HG03064 (cell line): ENCODE measurements at regions not wholly inside any gene's neighbourhood (a gene's known extent, or its start where the extent isn't known, plus 50 kb on each side); places are given as distances from the start of the nearest gene placed in this dataset.
"Not testable (repeated sequence)": the region's sequence is repeated elsewhere in the genome, so short reads cannot be mapped to it uniquely, and the experiment has no call there.

Source experiments
- ATAC-seq: cut with Tn5 transposase; IDR thresholded peaks from one replicate; pipeline ENCODE4 v1.9.1; 2021; ENCODE audit warnings: low read depth; ENCODE audit not compliant: unreplicated experiment

DNA sequence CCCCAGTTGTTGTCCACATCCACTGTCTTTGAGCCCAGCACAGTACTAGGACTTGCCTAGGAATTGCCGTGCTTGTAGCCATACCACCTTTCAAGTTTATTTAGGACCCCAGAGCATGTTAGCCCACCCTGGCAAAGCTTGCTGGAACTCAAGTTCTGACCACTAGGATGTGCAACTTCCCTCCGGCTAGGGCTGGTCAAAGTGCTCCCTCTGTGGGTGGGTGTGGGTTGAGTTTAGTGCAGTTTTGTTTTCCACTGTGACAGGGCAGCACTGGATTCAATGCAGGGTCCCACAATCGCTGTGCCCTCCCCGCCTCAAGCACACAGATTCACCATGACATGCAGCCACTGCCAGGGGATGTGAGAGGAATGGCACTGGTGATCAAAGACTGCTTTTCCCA, 96.0 kb downstream of the RASGEF1B start:
- ATAC-seq = no peak

DNA sequence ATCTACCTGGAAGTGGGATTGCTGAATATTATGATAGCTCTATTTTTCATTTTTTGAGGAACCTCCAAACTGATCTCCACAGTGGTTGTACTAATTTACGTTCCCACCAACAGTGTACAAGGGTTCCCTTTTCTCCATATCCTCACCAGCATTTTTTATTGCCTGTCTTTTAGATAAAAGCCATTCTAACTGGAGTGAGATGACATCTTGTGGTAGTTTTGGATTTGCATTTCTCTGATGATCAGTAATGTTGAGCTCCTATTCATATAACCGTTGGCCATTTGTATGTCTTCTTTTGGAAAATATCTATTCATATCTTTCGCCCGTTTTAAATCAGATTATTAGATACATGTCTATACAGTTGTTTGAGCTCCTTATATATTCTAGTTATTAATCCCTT, 101.8 kb downstream of the RASGEF1B start:
- no peak for ATAC-seq

DNA sequence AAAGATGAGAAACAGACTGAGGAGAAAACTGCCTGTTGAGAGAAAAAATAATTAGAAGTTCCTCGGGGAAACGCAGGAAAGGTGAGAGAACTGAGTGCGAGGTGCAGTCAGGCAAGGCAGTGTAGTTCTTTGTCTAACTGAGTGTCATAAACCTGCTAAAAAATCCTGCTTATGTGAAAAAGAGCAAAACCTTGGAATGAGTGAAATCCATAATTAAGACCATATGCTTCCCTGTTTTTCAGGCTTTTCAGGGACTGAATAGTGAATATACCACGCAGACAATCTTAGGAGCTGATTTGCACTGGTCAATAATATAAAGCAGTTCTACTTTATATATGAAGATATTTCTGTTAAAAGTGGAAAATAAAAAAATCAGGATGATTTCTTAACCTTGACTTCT, 104.9 kb downstream of the RASGEF1B start:
- no peak for ATAC-seq

DNA sequence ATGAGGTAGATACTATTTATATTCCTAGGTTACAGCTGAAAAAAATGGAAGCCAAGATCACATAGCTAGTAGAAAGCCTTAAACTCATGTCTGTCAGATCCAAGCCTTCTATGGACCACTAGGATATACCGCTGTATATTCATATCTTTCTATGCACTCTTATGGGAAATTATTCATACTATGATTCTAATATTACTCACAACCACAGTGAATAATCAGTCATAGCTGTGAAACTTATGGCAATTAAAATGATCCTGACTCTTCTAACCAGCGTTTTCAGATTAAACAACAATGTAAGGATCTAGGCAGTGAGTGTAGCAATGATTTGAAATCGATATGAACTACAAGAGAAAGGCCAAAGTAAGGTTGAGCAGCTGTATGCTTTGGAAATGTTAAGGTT, 111.0 kb downstream of the RASGEF1B start:
- no peak for ATAC-seq

DNA sequence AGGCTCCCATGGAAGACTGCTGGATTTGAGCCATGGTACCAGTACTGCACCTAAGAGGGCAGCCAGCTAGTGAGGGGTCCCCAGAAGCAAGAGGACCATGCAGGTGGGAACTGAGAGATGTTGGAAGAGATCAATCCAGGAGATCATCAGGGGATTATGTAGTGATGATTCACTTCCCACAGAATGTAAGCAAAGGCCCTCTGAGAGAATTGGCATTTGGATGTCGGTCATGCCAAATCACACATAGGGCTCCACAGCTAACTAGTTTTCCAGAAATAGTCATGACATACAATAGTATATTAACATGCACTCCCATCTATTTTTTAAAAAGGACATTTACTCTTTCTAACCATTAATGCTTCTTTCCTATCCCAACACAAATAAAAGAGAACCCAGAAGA, 112.5 kb downstream of the RASGEF1B start:
- ATAC-seq = no peak

DNA sequence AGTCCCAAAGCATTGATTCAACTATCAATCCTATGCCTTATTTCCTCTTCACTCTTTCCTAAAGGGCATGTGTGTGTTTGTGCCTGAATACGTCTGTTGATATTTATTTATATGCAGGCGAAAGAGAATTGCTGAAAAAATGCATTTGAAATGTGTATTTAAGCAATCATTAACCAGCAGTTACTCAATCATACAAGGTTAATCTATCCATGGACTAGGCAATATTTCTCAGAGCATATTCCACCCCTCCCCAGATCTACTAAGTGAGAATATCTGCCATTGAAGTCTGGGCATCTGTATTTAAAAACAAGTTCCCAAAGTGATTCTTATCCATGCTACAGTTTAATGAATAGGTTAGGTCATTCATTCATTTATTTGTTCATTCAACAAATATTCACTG, 113.6 kb downstream of the RASGEF1B start:
- ATAC-seq = no peak

DNA sequence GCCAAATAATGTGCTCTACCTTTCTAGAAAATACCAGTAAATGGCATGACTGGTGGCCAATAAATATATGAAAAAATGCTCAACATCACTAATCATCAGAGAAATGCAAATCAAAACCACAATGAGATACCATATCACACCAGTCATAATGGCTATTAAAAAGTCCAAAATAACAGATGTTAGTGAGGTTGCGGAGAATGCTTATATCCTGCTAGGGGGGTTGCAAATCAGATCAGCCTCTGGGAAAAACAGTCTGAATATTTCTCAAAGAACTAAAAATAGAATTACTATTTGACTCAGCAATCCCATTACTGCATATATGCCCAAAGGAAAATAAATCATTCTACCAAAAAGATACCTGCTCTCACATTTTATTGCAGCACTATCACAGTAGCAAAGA, 115.1 kb downstream of the RASGEF1B start:
- no peak for ATAC-seq

DNA sequence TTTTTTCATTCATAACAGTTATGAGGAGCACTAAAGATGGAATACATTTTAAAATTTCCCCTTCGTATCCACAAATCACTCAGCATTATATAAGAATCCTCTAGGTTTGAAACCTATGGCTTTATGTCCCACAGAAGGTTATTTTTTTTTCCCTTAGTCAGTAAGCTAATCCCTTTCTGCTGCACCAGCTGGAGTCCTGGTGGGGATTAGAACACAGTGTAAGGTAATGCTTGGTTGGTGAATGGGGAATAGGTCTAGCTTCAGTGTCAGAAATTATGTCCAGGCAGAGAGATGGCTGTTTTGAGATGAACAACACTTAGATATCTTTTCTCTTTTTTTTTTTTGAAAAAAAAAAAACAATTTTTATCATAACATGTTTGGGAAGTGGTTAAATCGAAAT, 116.6 kb downstream of the RASGEF1B start:
- ATAC-seq = no peak

DNA sequence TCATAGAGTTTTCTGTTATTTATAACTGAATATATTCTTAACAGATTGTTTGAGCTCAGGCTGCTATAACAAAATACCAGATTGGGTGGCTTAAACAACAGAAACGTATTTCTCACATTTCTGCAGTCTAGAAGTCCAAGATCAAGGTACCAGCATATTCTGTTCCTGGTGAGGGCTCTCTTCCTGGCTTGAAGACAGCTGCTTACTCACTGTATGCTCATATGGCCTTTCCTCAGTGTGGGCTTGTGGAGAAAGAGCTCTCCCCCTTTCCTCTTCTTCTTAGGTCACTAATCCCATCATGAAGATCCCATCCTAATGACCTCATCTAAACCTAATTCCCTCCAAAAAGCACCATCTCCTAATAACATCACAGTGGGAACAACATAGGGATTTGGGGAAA, 117.8 kb downstream of the RASGEF1B start:
- no peak for ATAC-seq

DNA sequence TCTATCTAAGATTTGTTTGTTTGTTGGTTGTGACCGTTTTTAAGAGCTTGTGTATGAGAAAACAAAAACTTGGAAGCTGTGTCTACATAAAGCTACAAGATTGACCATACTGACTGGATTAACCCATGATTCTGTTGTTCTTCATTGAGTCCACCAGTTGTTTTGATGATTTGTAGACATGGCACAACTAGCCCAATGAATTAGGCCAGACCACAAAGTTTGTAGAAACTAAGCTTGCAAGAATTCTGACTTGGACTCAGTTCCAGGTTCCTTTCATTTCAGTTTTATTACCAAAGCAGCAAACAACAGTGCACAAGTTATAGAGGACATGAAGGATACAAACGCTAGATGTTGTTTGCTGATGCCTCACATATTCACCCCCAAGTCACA, 119.3 kb downstream of the RASGEF1B start:
- ATAC-seq = no peak

DNA sequence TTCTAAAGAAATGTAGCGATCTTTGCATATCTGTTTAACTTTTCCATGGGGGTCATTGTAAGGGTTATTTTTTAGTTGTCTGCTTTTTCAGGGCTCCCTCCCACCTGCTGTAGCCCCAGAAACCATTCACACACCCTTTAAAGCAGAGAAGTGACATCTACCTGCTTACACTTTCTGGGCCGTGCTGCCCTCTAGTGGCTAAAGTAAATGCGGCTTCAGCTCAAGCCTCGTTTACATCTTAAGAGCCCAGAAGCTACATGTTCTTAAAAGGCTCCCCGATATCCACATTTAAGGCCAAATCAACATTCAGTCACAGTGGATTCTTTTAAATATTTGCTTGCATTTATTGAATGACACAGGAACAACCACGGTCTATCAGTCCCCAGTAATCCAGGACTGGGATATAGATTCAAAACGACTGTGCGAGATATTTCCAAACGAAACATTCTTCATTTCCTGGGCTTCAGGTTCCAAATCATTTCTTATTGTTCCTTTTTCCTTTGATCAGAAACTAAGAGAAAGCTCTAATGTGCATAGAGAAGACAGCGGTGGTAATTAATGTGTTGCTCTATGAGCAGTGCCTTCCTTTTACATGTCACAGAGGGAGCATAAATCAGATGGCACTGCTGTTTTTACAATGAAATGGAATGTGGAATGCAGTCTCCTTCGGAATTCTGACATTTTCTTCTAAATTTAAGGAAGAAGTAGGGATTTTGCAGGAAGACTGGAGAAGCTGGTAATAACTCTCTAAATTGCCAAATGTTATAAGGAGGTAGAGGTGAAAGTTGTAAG, 119.9 kb downstream of the RASGEF1B start:
- ATAC-seq = peak; percentile 84

DNA sequence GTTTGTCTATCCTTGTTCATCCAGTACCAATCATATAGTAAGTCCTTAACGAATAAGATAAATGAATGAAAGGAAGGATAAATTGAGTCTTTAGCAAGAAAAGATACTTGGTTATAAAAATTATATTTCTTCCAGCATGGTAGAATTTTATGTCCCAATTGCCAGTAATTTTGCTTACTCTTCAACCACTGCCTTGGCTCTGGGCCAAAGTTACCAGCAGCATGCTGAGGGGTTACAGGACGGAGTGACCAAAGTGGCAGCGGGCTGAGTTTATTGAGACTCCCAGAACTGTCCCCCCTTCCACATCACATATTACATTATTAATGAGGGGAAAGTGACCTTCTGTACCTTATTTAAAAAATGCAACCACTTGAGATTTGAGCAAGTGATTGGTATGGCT, 121.7 kb downstream of the RASGEF1B start:
- ATAC-seq = no peak

DNA sequence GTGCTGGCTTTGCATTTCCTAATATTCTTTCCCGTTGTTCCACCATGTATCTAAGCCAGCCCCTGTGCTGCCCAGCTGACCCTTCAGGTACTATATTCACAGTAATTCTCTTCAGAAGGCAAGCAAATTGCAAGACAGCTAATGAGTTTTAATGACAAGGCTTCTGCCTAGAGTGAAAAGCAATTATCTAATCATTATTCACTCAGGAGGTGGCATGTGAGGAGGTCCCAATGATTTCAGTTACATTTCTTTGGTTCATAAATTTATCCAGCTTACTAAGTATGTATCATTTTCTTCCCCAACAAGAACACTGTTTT, 123.0 kb downstream of the RASGEF1B start:
- ATAC-seq = no peak

DNA sequence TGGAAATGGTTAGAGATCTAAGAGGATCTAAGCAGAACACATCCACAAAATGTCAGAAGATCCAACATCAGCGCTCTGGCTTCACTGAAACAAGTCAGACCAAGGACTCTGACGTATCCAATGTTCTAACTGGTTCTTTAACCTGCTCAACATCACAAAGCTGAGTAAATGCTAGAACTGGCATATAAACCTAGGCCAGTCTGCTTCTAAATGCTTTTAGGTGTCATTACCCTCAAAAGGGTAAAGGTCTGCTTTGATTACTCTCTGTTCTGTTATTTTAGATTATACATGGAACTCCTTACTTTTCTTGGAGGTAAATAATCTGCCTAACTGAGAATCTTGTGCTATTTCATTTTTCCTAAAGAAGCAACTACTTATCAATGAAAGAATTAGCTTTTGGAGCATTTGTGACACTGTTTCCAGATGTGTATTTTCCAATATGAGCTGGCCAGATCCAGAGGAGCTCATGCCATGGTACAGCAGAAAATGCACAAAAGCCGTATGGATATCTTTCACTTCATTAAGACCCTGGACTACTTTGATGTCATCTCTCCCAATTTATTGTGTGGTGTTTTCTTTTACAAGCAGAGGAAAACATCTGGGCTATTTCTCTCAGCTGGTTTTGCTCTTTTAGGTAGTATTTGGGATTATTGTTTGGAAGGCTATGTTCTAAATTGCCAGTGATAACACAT, 123.5 kb downstream of the RASGEF1B start:
- no peak for ATAC-seq

DNA sequence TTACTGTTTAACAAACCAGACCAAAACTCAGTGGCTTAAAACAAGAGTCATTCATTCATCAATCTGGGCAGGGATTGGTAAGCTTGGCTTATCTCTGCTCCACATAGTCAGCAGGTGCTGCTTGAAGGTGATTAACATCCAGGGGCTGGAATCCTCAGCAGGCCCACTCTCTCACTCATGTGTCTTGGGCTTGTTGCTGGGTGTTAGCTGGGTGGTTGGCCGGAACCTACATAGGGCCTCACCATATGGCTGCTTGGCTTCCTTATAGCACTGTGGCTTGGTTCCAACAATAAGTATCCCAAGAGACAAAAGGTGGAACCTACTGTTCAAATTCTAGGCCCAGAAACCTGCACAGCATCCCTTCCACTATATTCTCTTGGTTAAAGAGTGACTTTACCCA, 125.0 kb downstream of the RASGEF1B start:
- no peak for ATAC-seq

DNA sequence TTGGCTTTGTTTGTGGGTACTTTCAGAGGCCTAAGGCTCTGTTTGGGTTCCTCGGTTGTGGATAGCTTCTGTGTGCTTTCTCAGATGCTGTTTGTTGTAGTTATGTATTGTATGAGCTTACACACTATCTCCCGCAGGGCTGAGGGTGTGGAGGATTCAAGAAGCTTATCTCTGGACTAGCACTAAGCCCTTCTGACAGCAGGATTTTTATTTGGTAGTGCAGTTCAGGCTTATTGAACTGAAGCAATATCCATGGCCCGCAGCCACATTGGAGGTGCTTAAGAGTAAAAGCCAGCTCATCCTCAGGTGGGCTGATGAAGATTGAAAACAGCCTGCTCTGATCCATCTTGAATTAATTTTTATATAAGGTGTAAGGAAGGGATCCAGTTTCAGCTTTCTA, 128.2 kb downstream of the RASGEF1B start:
- ATAC-seq = no peak

DNA sequence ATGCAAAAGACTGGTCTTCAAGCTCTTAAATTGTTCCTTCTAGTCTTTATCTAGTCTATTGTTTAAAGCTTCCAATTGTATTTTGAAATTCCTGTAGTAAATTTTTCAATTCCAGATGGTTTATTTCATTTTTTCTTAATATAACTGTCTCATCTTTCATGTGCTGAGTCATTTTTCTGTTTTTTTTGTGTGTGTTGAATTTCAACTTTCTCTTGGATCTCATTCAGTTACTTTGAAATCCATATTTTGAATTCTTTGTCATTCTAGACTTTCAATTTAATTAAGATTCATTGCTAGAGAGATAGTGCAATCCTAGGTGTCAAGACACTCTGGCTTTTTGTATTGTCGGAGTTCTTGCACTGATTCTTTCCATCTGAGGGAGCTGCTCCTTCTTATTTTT, 128.0 kb upstream of the PRKG2 start:
- no peak for ATAC-seq

DNA sequence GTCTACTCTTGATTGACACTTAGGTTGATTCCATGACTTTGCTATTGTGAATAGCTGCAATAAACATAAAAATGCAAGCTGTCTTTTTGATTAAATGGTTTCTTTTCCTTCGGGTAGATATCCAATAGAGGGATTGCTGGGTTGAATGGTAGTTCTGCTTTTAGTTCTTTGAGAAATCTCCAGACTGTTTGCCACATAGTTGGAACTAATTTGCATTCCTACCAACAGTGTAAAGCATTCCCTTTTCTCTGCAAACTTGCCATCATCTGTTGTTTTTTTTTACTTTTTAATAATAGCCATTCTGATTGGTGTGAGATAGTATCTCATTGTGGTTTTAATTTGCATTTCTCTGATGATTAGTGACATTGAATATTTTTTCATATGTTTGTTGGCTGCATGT, 122.2 kb upstream of the PRKG2 start:
- no peak for ATAC-seq

DNA sequence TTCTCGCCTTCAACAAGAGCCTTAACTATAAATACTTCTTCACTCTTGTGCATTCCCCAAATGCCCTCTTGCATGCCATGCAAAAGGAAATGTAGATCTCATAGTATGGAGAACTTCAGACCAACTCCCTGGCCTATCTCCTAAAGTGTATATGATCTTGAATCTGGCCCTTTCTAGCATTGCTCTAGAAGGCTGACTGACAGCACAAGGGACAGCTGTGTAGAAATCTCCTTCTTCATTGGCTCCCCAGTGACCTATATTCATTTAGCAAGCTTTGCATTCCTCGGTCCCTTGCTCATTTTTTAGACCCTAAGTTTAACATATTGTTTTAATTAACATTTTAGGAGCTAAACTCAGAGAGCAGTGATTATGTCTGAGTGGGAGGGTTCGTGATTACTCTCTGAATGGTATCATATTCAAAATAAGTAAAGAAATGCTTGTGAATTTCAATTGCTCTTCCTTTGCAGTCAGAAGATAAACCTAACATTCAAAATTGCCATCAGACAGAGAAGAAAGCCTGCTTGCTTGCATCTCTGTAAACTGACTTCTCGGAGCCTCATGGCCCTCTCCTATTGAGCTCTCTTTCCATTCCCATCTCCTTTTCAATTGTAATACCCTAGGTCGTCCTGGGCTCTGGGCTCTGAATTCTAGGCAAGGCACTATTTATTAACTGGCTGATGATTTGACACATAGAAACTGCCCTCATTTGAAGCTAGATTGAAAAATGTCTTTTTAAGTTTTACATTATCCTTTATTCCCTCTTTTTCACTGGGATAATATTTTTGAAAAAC, 120.3 kb upstream of the PRKG2 start:
- no peak for ATAC-seq

DNA sequence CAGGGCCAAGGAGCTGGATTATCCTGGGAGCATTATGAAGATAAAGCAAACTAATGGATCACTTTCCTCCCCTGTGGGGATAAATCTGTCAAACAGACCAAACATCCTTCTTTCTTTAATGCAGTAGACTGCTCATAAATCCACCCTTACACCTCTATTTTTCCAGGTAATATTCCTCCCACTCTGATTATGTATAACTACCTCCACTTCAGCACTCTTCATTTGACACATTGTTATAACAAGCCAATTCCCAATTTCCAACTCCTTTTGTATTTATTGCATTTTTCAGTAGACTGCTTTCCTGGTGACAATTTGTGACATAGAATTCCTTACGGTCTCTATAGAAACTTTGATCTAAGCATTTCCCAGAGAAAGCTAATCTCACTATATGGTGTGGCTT, 115.0 kb upstream of the PRKG2 start:
- ATAC-seq = no peak

DNA sequence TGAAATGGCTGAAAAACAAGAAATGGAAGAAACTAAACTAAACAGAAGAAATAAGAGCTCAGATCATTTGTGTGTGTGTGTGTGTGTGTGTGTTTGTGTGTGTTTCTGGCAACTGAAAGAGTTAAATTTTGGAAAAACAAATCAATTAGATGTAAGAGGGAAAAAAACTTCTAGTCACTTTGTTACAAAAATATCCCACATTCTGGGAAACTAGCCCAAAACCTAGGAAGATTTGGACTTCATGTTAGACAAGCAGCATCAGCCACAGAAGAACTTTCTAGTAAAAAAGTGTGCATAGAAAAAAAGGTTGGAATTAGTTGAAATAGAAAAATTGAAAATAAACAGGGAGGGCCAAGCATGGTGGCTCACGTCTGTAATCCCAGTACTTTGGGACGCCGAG, 111.6 kb upstream of the PRKG2 start:
- ATAC-seq = no peak

DNA sequence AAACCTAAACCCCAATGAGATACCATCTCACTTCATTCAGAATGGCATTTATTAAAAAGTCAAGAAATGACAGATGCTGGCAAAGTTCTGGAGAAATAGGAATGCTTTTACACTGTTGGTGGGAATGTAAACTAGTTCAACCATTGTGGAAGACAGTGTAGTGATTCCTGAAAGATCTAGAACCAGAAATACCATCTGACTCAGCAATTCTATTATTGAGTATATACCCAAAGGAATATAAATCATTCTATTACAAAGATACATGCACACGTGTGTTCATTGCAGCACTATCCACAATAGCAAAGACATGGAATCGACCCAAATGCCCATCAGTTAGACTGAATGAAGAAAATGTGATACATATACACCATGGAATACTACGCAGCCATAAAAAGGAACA, 109.6 kb upstream of the PRKG2 start:
- not testable (repeated sequence) for ATAC-seq
